ENCODE measurements at regions not wholly inside any gene's neighbourhood (a gene's known extent, or its start where the extent isn't known, plus 50 kb on each side); places are given as distances from the start of the nearest gene placed in this dataset.

GRCh38 chr4:127049526-127049925 is 583.2 kb upstream of the INTU start:
- no peak overlapping the region for H3K9ac ChIP-seq (ENCODE audit: low read length)
- no peak overlapping the region for H3K27ac ChIP-seq (ENCODE audit: low read length)
- TF ChIP-seq EZH2phosphoT487 (IDR thresholded peaks at IDR 0.05; ENCODE audit: low read depth) (no peak), CTCF (IDR thresholded peaks at IDR 0.05; ENCODE audit: low read depth, low read length) (no peak)
- H3K4me2 ChIP-seq (ENCODE audit: low read length): no peak overlapping the region
- no peak overlapping the region for H3K4me3 ChIP-seq (ENCODE audit: low read length)
- H3K9me3 ChIP-seq (ENCODE audit: insufficient read depth, low read length): no peaks in the 10 kb centered on the region
- H2AFZ ChIP-seq (ENCODE audit: low read depth, low read length): no peak overlapping the region
- H3K27me3 ChIP-seq (ENCODE audit: low read depth, low read length): no peaks in the 10 kb centered on the region
- no peaks in the 10 kb centered on the region for H3K4me1 ChIP-seq (ENCODE audit: low read length)
- H3K79me2 ChIP-seq (ENCODE audit: low read length): no peaks in the 10 kb centered on the region
- H3K36me3 ChIP-seq (replicated peaks; ENCODE audit: low read depth, low read length): no peaks in the 10 kb centered on the region
- no peaks in the 10 kb centered on the region for H4K20me1 ChIP-seq (ENCODE audit: insufficient read depth, low read length)

- no peaks in the 10 kb centered on the region for H3K4me1 ChIP-seq (ENCODE audit: low read length)
- H3K4me2 ChIP-seq (ENCODE audit: low read length): no peak overlapping the region
- no peak overlapping the region for H2AFZ ChIP-seq (ENCODE audit: low read depth, low read length)
- no peaks in the 10 kb centered on the region for H3K79me2 ChIP-seq (ENCODE audit: low read length)
- H3K27ac ChIP-seq (ENCODE audit: low read length): no peak overlapping the region
- no peak for TF ChIP-seq CTCF (IDR thresholded peaks at IDR 0.05; ENCODE audit: low read depth, low read length)
- TF ChIP-seq EZH2phosphoT487 (IDR thresholded peaks at IDR 0.05; ENCODE audit: low read depth): no peak
- no peaks in the 10 kb centered on the region for H3K27me3 ChIP-seq (ENCODE audit: low read depth, low read length)
- H3K36me3 ChIP-seq (replicated peaks; ENCODE audit: low read depth, low read length): no peaks in the 10 kb centered on the region
- H3K9ac ChIP-seq (ENCODE audit: low read length): no peak overlapping the region
- no peak overlapping the region for H3K4me3 ChIP-seq (ENCODE audit: low read length)
- no peaks in the 10 kb centered on the region for H4K20me1 ChIP-seq (ENCODE audit: insufficient read depth, low read length)
- peaks cover 3% of the 10 kb centered on the region; the same call in 1 of the 2 replicates for H3K9me3 ChIP-seq (ENCODE audit: insufficient read depth, low read length)
Measured at GRCh38 chr4:127052742-127053141, 580.0 kb upstream of the INTU start.

- Histone ChIP-seq H4K20me1 (ENCODE audit: insufficient read depth, low read length) (no peaks in the 10 kb centered on the region), H3K4me2 (ENCODE audit: low read length) (no peak overlapping the region), H3K36me3 (replicated peaks; ENCODE audit: low read depth, low read length) (no peaks in the 10 kb centered on the region), H2AFZ (ENCODE audit: low read depth, low read length) (no peak overlapping the region), H3K9me3 (ENCODE audit: insufficient read depth, low read length) (peaks cover 3% of the 10 kb centered on the region; the same call in 1 of the 2 replicates), H3K9ac (ENCODE audit: low read length) (no peak overlapping the region), H3K27ac (ENCODE audit: low read length) (no peak overlapping the region), H3K4me3 (ENCODE audit: low read length) (no peak overlapping the region), H3K79me2 (ENCODE audit: low read length) (no peaks in the 10 kb centered on the region), H3K4me1 (ENCODE audit: low read length) (no peaks in the 10 kb centered on the region), H3K27me3 (ENCODE audit: low read depth, low read length) (no peaks in the 10 kb centered on the region)
- TF ChIP-seq EZH2phosphoT487 (IDR thresholded peaks at IDR 0.05; ENCODE audit: low read depth) (no peak), CTCF (IDR thresholded peaks at IDR 0.05; ENCODE audit: low read depth, low read length) (no peak)
Measured at GRCh38 chr4:127055357-127055756, 577.4 kb upstream of the INTU start.

- TF ChIP-seq EZH2phosphoT487 (IDR thresholded peaks at IDR 0.05; ENCODE audit: low read depth): no peak
- no peak for TF ChIP-seq CTCF (IDR thresholded peaks at IDR 0.05; ENCODE audit: low read depth, low read length)
- no peak overlapping the region for H3K4me2 ChIP-seq (ENCODE audit: low read length)
- H3K4me1 ChIP-seq (ENCODE audit: low read length): no peaks in the 10 kb centered on the region
- H3K79me2 ChIP-seq (ENCODE audit: low read length): no peaks in the 10 kb centered on the region
- no peaks in the 10 kb centered on the region for H3K36me3 ChIP-seq (replicated peaks; ENCODE audit: low read depth, low read length)
- no peak overlapping the region for H3K27ac ChIP-seq (ENCODE audit: low read length)
- H3K9me3 ChIP-seq (ENCODE audit: insufficient read depth, low read length): no peaks in the 10 kb centered on the region
- H3K4me3 ChIP-seq (ENCODE audit: low read length): no peak overlapping the region
- H3K9ac ChIP-seq (ENCODE audit: low read length): no peak overlapping the region
- H4K20me1 ChIP-seq (ENCODE audit: insufficient read depth, low read length): no peaks in the 10 kb centered on the region
- no peaks in the 10 kb centered on the region for H3K27me3 ChIP-seq (ENCODE audit: low read depth, low read length)
- no peak overlapping the region for H2AFZ ChIP-seq (ENCODE audit: low read depth, low read length)
Measured at GRCh38 chr4:127069675-127070074, 563.1 kb upstream of the INTU start.
